ENCODE measurements at regions not wholly inside any gene's neighbourhood (a gene's known extent, or its start where the extent isn't known, plus 50 kb on each side); places are given as distances from the start of the nearest gene placed in this dataset.
A peak's percentile ranks its signal among the peaks of the same experiment; 100 is the strongest.

- TF ChIP-seq CTCF (IDR thresholded peaks at IDR 0.05; ENCODE audit: low read depth, low read length, missing control alignments) = peak; percentile 1
These were observed 229.7 kb upstream of the IRF2BP2 start for GRCh38 chr1:234839663-234840062.

GRCh38 chr1:234838820-234839219 lies 228.8 kb upstream of the IRF2BP2 start:
- DNase-seq (ENCODE audit: low read depth) = no peak
- H3K4me3 ChIP-seq (ENCODE audit: low read depth, low read length) = no peak overlapping the region
- no peak for TF ChIP-seq CTCF (IDR thresholded peaks at IDR 0.05; ENCODE audit: low read depth, low read length, missing control alignments)

More at GRCh38 chr1:234839663-234840062, 229.7 kb upstream of the IRF2BP2 start:
- no peak overlapping the region for H3K4me3 ChIP-seq (ENCODE audit: low read depth, low read length)
- no peak for DNase-seq (ENCODE audit: low read depth)

- no peak overlapping the region for H3K4me3 ChIP-seq (ENCODE audit: low read depth, low read length)
- TF ChIP-seq CTCF (IDR thresholded peaks at IDR 0.05; ENCODE audit: low read depth, low read length, missing control alignments) = no peak
- DNase-seq (ENCODE audit: low read depth) = no peak
These were observed 228.2 kb upstream of the IRF2BP2 start for GRCh38 chr1:234838182-234838581.

- DNase-seq (ENCODE audit: low read depth) = no peak
- no peak for TF ChIP-seq CTCF (IDR thresholded peaks at IDR 0.05; ENCODE audit: low read depth, low read length, missing control alignments)
- H3K4me3 ChIP-seq (ENCODE audit: low read depth, low read length) = no peak overlapping the region
These were observed 227.7 kb upstream of the IRF2BP2 start for GRCh38 chr1:234837713-234838112.

- no peak overlapping the region for H3K4me3 ChIP-seq (ENCODE audit: low read depth, low read length)
- no peak for DNase-seq (ENCODE audit: low read depth)
- no peak for TF ChIP-seq CTCF (IDR thresholded peaks at IDR 0.05; ENCODE audit: low read depth, low read length, missing control alignments)
These were observed 226.9 kb upstream of the IRF2BP2 start for GRCh38 chr1:234836776-234837357.

GRCh38 chr1:234836045-234836681 lies 226.2 kb upstream of the IRF2BP2 start:
- DNase-seq (ENCODE audit: low read depth) = no peak
- H3K4me3 ChIP-seq (ENCODE audit: low read depth, low read length) = no peak overlapping the region
- no peak for TF ChIP-seq CTCF (IDR thresholded peaks at IDR 0.05; ENCODE audit: low read depth, low read length, missing control alignments)

GRCh38 chr1:234835239-234835638 lies 225.3 kb upstream of the IRF2BP2 start:
- DNase-seq (ENCODE audit: low read depth) = no peak
- TF ChIP-seq CTCF (IDR thresholded peaks at IDR 0.05; ENCODE audit: low read depth, low read length, missing control alignments) = no peak
- no peak overlapping the region for H3K4me3 ChIP-seq (ENCODE audit: low read depth, low read length)

Measured in GM12864 (cell line).